Adrenal gland (tissue), 9 donors: ENCODE measurements at regions not wholly inside any gene's neighbourhood (a gene's known extent, or its start where the extent isn't known, plus 50 kb on each side); places are given as distances from the start of the nearest gene placed in this dataset.
A peak's percentile ranks its signal among the peaks of the same experiment; 100 is the strongest.

Experiments used
- DNase-seq, 7 donors: peaks; one replicate each; pipeline ENCODE4 v3.0.0-alpha.2; 2019 to 2020
- H3K27ac ChIP-seq, 5 donors: fragments of 200-600 bp; sonication (generic) in 4 of 5; 1 replicate in 3 of 5; 2 replicates in 2 of 5; pipeline versions ENCODE4 v1.5.1 to v1.8.0; 2016 to 2020; ENCODE audit warnings: mild to moderate bottlenecking in 1 of 5
- H3K27me3 ChIP-seq: fragments of 200-600 bp; 2 replicates; pipeline ENCODE4 v1.8.0; 2021
- H3K36me3 ChIP-seq, 2 donors: fragments of 200-600 bp; replicated peaks in 1 of 2; 1 replicate in 1 of 2; 2 replicates in 1 of 2; pipeline versions ENCODE4 v1.5.1 to v1.8.0; 2018 to 2022
- H3K4me1 ChIP-seq, 2 donors: fragments of 200-600 bp; replicated peaks in 1 of 2; 1 replicate in 1 of 2; 2 replicates in 1 of 2; pipeline versions ENCODE4 v1.5.1 to v1.8.0; 2018 to 2021
- H3K4me3 ChIP-seq, 4 donors: fragments of 200-600 bp; sonication (generic) in 3 of 4; one replicate each; pipeline ENCODE4 v1.5.1; 2016 to 2018
- H3K9me3 ChIP-seq, 3 donors: fragments of 200-600 bp; sonication (generic) in 1 of 3; replicated peaks in 1 of 3; 1 replicate in 2 of 3; 2 replicates in 1 of 3; pipeline versions ENCODE4 v1.5.1 to v1.8.0; 2016 to 2021
- CTCF ChIP-seq, 6 experiments: fragments of 450-650 bp in 4 of 6; fragments of 200-600 bp in 2 of 6; sonication (generic) in 1 of 6; IDR thresholded peaks; 1 replicate in 5 of 6; 2 replicates in 1 of 6; pipeline versions ENCODE4 v1.5.1 to v1.8.0; 2016 to 2021; ENCODE audit warnings: antibody characterized with exemption in 6 of 6, mild to moderate bottlenecking in 2 of 6, moderate library complexity in 1 of 6
- POLR2A ChIP-seq, 2 donors: fragments of 450-650 bp; IDR thresholded peaks; one replicate each; pipeline ENCODE4 v1.6.1; 2017; ENCODE audit warnings: antibody characterized with exemption in 2 of 2, mild to moderate bottlenecking in 2 of 2, moderate library complexity in 1 of 2
- WGBS, 4 donors: extraction: QIAGEN DNeasy Blood & Tissue Kit in 2 of 4; methylation state at CpG; one replicate each; pipeline versions ENCODE4 v1.1.5 to v1.1.7; 2013 to 2017; 5-methylcytosine and 5-hydroxymethylcytosine counted together
- intact Hi-C, 2 donors: fragments of 100-400 bp; cut with DNase I; formaldehyde crosslinking; loops; one replicate each; pipeline versions ENCODE4 v1.14.1 to v1.15.0; 2022 to 2023
- donor health status: healthy with polysubstance abuse.
- donor health status: Bipolar disorder and iron deficiency.
- donor health status: DM: yes; HTN: yes; CAD: no.
- donor health status: DM: no; HTN: no; CAD: no.
- donor health status: DM: no; HTN: no; CAD: no.

- Histone ChIP-seq H3K36me3 (no peaks in the 10 kb centered on the region), H3K27me3 (peaks cover under 1% of the 10 kb centered on the region), H3K9me3 (no peaks in the 10 kb centered on the region), H3K27ac (no peak overlapping the region), H3K4me3 (no peak overlapping the region), H3K4me1 (no peaks in the 10 kb centered on the region)
- TF ChIP-seq CTCF (IDR thresholded peaks at IDR 0.05), result no peak
- no peak for TF ChIP-seq POLR2A (IDR thresholded peaks at IDR 0.05)
- 73 to 89% (median 85%) methylated on average over 11 of the region's 11 CpGs for WGBS, 4 donors
- intact Hi-C loops, result no loop called here
- peak in 1 of 7 donors; percentile 31 for DNase-seq
Observed at GRCh38 chr4:8739317-8739716, 132.3 kb downstream of the HMX1 start.

- Histone ChIP-seq H3K36me3 (no peaks in the 10 kb centered on the region), H3K9me3 (no peaks in the 10 kb centered on the region), H3K27me3 (no peaks in the 10 kb centered on the region), H3K4me1 (no peaks in the 10 kb centered on the region), H3K4me3 (no peak overlapping the region), H3K27ac (no peak overlapping the region)
- TF ChIP-seq CTCF (IDR thresholded peaks at IDR 0.05) (no peak), POLR2A (IDR thresholded peaks at IDR 0.05) (no peak)
- intact Hi-C loops, result no loop called here
- DNase-seq, result peak in 2 of 7 donors; percentile 3 to 15
- WGBS, 4 donors, result 78 to 91% (median 83%) methylated on average over 9 to 15 of the region's 15 CpGs
Observed at GRCh38 chr4:8738471-8738931, 133.1 kb downstream of the HMX1 start.

GRCh38 chr4:8737601-8738279, 133.9 kb downstream of the HMX1 start:
- intact Hi-C loops, result no loop called here
- no peaks in the 10 kb centered on the region for H3K9me3 ChIP-seq
- H3K27ac ChIP-seq, result no peak overlapping the region
- H3K36me3 ChIP-seq, result no peaks in the 10 kb centered on the region
- TF ChIP-seq CTCF (IDR thresholded peaks at IDR 0.05) (no peak), POLR2A (IDR thresholded peaks at IDR 0.05) (no peak)
- DNase-seq, result peak in 2 of 7 donors; percentile 4 to 21
- H3K27me3 ChIP-seq, result no peaks in the 10 kb centered on the region
- WGBS, 4 donors, result 75 to 84% (median 80%) methylated on average over 18 to 23 of the region's 23 CpGs
- no peaks in the 10 kb centered on the region for H3K4me1 ChIP-seq
- H3K4me3 ChIP-seq, result no peak overlapping the region

DNA sequence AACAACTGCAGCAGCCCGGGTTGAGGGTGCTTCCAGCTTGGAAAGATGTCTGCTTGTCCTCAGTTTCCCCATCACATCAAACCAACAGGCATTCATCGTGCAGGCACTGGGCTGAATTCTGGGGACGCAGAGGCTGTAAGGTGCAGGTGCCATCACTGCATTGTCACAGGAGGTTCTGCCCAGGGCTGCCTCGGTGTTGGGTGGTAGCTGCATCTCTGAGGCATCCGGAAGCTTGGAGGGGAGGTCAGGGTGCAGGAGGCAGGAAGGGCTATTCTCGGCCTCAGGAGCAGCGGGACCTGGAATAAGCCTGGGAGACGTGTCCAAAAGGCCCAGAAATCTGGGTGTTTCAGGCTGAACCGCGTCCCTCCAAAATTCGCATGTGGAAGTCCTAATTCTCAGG, 134.6 kb downstream of the HMX1 start:
- Histone ChIP-seq H3K9me3 (no peaks in the 10 kb centered on the region), H3K4me1 (no peaks in the 10 kb centered on the region), H3K27me3 (no peaks in the 10 kb centered on the region), H3K36me3 (no peaks in the 10 kb centered on the region), H3K27ac (no peak overlapping the region), H3K4me3 (no peak overlapping the region)
- WGBS, 4 donors, result 77 to 88% (median 82%) methylated on average over 10 to 11 of the region's 11 CpGs
- intact Hi-C loops, result no loop called here
- TF ChIP-seq POLR2A (IDR thresholded peaks at IDR 0.05) (no peak), CTCF (IDR thresholded peaks at IDR 0.05) (no peak)
- peak in 2 of 7 donors; percentile 3 to 20 for DNase-seq
